RCC 7860 (cell line): ENCODE measurements at regions not wholly inside any gene's neighbourhood (a gene's known extent, or its start where the extent isn't known, plus 50 kb on each side); places are given as distances from the start of the nearest gene placed in this dataset.
A peak's percentile ranks its signal among the peaks of the same experiment; 100 is the strongest.

Experiments used
- DNase-seq: peaks from one replicate; pipeline ENCODE4 v3.0.0-alpha.2; 2015; ENCODE audit warnings: low spot score
- FAIRE-seq: peaks from 2 replicates; lab custom pipeline; 2012; peaks lifted over from hg19 to GRCh38; lab: Jason Lieb, UNC

DNA sequence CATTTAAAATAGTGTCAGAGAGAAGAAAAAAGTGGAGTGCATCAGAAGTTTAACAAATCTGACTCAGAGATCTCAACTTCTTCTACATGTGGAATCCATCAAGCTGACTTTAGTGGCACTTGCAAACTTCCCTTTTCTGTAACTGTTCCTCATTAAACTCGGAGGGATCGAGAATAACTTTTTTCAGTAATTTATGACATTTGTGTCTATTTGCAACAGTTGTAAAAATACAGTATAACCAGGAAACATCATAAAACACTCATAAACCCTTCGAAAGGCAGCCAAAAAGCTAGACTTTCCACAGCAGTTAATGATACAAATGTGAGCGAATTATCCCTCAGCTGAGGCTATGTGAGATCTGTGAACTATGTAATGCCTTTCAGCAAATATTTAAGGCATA lies 1936.8 kb upstream of the SEL1L start:
- FAIRE-seq: no peak

DNA sequence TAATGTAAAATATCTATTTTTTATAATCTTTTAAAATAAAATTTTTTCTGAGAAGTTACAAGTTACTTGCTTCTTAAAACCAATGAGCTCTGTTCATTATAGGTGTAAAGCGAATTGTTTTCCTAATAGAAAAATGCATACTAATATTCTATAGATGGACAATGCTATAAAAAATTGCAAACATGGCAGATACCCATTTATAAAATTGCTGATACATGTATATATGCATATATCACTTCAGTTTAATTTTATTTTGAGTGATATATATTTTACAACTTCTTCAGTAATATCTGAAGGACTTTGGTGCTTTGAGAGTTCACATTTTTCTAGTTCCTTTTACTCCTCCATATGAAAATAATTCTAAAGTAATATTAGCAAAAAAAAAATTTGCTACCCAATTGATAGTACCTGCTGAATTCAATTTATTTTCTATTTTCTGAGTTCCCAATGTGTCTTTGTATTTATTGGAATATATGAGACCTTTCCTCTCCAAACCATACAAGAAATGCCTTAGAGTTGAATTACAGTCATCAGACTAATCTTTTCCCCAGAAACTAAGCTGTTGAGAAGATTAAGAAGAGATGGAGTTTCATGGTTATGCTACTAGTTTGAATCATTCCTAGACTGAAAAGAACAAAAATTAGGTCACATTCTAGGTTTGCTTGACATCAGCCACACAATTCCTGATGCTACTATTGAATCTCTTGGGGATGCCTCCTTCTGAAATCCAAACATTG lies 1937.5 kb upstream of the SEL1L start:
- no peak for FAIRE-seq
- no peak for DNase-seq

More for the DNA sequence above, 1936.8 kb upstream of the SEL1L start:
- DNase-seq: no peak

DNA sequence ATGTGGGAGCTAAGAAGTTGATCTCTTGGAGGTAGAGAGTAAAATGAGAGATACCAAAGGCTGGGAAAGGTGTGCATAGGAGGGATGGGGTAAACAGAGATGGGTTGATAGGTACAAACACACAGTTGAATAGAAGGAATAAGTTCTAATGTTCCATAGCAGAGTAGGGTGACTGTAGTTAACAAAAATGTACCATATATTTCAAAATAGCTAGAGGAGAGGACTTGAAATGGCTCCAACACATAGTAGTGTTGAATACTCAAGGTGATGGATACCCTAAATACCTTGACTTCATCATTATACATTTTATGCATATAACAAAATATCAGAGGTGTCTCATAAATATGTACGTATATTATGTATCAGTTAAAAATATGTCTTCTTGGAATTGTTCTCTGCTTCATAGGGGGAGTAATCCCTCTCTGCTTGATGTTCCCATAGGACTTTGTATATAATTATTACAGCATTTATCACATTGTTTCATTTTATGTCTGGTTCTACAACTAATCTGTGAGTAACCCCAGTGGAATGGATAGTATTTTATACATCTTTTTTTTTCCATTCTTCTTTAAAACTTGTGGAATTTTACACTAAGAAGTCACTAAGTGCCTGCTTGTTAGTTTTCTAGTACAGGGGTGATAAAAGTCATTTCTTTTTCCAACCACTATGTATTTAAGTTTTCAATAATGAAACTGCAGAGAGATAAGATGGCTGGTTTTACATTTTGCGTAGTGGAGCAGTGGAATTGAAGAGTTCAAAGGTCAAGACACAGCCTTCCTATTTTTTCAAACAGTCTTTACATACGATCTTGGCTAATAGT lies 1940.0 kb upstream of the SEL1L start:
- FAIRE-seq (no peak), DNase-seq (no peak)

DNA sequence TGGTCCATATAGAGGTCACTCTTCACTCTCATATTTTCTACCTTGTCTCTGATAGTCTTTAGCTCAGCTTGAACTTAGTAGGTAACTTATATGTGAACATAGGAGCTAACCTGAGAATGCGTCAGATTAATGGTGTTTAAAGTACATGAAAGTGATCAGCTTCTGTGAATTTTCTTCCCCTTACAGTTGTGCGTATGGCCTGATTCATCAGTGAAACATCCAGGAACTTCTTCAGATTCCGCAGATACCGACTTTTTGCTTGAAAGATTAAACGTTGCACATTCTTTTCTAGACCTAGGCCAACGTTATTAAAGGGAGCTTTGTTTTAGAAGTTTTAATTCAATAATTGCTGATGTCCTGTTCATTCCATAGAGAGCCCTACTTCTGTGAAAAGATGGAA lies 1945.1 kb upstream of the SEL1L start:
- FAIRE-seq (no peak), DNase-seq (peak; percentile 32)

DNA sequence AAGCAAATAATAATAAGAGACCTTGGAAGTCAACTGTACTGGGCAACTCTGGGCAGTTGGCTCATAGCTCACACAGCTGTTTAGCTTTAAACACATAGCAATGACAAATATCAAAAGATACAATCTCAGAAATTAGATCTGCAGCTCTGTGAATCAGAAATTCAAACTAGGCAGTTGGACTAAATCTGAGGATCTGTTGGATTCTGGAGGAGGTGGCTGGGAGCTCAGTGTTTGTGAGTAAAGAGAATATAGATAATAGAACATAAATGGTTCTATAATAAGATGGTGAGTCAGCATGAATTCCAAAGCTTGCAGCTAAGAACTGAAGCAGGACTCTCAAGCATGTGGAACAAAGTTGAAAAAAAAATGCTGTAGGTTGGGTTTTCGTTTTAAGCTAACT lies 1949.4 kb upstream of the SEL1L start:
- no peak for DNase-seq
- FAIRE-seq: no peak

DNA sequence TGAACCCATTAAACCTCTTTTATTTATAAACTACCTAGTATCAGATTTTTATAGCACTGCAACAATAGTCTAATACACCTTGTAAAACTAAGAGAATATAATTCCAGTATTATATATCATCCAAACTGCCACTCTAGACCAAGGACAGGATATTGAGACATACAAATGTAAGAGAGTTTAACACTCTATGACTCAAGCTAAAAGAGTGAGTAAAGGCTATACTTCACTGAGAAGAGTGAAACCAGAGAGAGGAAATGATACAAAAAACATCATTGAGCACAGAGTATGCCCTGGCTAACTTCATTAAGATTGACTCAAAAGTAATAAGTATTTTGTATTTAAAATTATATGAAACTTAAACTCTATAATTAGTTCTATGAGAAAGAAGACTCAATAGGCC lies 1951.9 kb upstream of the SEL1L start:
- FAIRE-seq: no peak

DNA sequence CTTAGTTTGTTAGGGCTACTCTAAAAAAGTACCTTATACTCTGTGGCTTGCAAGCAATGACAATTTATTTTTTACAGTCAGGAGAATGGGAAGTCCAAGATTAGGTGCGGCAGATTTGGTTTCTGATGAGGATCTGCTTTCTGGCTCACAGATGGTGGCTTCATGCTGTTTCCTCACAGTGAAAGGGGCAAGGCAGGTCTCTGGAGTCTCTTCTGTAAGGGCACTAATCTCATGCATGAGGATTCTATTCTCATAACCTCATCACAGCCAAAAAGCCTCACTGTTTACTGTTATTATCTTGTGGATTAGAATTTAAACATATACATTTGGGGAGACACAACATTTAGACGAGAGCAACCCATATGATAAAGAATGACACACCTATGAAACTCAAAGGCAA lies 1957.4 kb upstream of the SEL1L start:
- no peak for DNase-seq
- no peak for FAIRE-seq

More for the DNA sequence above, 1951.9 kb upstream of the SEL1L start:
- no peak for DNase-seq

DNA sequence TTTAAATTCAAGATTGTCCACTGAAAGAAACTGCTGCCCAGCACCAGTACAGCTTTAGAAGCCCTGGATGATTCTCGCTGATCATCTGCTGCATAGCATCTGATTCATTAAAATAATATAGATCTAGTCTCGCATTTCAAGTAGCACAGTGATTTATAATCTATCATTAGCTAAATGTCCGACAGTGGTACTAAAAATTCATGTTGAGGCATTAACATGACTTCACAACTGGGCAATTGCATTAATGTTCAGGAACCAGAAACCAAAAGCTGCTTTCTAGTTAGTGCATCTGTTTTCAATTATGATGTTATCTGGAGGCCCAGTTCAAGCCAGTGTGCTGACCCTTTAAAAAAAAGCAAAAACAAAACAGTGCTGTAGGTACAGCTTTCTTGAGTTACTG lies 1987.2 kb upstream of the SEL1L start:
- DNase-seq (no peak), FAIRE-seq (no peak)

DNA sequence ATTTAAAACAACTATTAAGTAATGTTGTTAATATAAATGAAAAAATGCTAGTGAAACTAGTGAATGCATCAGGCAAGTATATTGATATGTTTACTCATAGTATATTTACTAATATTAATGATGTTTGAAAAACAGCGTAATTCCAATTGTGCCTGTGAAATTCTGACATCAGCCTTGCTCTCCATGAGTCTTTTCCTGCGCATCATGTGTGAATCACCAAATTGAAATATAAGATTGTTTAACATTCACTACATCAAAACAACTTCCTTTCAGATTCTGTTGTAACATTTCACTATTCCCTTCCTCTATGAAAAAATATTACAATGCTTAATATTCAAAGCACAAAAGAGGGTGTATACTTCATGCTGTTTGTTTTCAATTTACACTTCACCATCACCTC lies 1995.9 kb upstream of the SEL1L start:
- DNase-seq: no peak
- no peak for FAIRE-seq

DNA sequence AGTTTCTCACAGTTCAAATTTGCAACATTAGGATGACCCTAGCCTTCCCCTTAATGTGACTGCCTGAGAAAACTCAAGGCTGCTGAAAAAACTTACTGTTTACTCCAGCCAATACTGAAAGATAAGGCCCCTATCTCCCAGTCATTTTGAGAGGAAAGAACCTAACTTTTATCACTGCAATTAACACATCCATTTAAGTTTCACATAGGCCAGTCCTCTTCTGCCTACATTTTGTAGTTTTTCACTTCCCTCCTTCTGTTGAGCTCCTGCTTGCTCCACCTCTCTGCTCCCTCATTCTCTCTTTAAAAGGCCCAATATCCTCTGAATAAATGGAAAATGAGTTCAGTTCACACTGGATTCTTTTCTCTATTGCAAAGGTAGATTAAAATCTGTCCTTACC lies 1996.2 kb upstream of the FLRT2 start:
- no peak for FAIRE-seq

DNA sequence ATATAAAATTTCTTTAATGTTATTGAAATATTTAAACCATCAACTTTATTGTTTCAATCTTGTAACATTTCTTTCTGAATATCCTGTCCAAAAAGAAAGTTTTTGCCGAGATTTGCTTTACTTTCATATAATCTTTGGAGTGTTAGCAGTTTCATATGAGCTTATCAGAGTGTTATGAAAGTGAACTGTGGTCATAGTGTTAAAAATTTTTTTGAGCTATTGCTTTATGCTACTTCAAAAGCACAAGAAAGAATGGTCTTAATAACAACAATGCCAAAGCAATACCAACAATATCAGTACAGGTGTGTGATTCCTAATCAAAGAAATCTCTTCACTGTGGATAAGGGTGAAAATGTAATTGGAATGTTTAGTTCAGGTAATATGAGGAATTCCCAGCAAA lies 1994.9 kb upstream of the FLRT2 start:
- no peak for FAIRE-seq

More for the DNA sequence above, 1996.2 kb upstream of the FLRT2 start:
- no peak for DNase-seq

DNA sequence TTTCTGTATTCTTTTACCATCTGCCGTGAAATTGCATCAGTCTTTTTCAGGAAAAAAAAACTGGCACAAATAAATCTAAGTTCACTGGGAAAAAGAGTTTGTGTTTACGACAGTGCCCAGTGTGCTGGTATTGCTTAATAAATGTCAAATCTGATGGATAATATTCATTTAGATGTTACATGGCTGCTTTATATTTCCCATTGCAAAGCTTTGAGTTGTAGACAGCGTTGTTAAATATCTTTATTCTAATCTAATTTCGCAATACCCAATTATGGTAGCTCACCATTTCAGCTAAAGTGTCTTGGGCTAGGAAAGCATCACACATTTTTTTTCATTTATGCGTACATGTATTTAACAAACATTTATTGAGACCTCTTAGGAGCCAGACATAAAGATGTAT lies 1994.5 kb upstream of the FLRT2 start:
- DNase-seq (no peak), FAIRE-seq (no peak)

More for the DNA sequence above, 1994.9 kb upstream of the FLRT2 start:
- no peak for DNase-seq

DNA sequence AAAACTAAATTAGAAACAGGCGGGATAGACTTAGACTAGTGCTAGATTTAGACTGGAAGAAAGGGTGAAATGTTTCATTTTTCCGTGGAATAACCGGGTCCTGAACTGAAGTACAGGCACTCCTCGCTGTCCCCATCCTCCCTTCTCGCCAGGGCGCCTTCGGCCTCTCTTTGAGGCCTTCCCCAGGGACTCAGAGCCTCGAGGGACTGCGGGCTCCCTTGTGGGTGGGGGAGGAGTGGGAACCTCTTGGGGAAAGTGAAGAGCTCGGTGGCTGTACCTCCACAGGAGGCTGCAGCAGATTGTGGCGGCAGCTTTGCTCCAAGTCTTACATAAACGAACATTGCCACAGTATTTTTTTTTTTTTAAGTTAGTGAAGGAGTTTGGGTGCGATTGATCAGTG lies 1988.8 kb upstream of the FLRT2 start:
- FAIRE-seq (no peak), DNase-seq (no peak)

DNA sequence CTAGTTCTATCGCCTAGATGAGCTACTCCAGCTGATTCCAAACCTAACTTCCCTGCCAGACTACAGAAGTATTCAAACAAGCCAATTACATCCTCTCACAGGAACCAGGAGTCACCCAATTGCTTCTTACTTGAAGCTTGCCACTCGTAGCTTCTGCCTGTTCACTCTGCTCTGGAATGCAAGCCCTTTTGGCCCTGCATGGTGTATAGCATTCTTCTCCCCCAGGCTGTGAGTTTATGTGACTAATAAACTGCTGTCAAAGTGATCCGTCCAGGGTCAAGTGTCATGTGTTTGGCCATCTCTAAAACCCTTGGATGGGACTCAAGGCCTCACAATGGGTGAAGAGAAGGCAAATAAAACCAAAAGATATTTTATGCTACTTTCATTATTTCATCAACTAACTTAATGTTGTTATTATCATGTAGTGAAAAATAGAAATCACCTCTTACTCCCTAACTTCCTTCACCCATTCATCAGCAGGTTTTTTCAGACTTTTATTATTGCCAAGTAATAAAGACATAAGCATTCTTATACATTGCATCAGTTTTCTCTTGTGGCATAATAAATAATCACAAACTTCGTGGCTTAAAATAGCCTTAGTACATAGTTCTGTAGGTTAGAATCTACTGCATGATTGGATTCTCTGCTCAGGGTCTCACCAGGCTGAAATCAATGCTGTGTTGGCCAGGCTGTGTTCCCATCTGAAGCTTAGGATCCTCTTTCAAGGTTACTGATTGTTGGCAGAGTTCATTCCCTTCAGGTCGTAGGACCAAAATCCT lies 1981.7 kb upstream of the FLRT2 start:
- no peak for FAIRE-seq

DNA sequence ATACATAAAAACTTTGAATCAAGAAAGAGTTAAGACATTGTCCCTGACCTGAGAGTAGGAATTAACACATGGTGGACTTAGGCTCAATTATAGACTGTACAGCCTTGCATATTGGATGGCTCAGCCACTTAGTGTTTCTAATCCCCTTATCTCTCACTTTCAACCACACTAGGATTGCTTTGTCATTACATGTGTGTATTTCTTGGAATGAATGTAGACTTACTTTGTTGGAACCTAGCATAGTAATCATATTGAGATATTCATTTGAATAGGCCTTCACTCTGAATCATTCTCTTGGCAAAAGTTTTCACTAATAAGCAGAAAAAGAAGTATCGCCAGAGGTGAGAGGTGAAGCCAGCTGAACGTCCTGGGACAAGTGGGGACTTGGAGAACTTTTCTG lies 1973.9 kb upstream of the FLRT2 start:
- no peak for DNase-seq
- no peak for FAIRE-seq

More for the DNA sequence above, 1981.7 kb upstream of the FLRT2 start:
- no peak for DNase-seq

DNA sequence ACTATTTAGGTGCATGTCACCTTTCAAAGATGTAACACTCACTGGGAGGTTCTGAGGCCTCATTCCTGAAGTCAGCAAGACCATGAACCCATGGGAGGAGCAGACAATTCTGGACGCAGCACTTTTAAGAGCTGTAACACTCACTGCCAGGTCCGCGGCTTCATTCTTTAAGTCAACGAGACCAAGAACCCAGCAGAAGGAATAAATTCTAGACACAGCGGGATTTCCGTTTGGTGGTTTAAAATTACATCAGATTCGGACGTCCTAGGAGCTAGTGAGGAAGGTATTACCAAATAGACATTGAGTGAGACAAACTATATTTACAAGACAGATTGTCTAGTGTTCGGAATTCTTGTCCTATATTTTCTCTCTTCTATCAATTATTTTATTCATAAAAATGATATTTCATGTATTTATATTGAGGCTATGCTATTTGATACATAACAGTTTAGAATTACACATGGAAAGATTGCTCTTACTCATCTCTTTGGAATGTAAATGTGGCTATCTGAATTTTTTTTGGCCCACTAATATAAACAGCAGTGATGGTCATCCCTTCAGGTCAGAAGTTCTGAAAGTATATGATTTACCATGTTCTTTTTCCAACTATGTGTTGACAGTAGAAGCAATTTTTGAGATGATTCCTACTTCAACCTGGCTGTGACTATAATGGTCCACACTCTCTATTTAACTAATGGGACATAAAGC lies 1973.0 kb upstream of the FLRT2 start:
- FAIRE-seq (peak; percentile 84), DNase-seq (peak; percentile 69)

DNA sequence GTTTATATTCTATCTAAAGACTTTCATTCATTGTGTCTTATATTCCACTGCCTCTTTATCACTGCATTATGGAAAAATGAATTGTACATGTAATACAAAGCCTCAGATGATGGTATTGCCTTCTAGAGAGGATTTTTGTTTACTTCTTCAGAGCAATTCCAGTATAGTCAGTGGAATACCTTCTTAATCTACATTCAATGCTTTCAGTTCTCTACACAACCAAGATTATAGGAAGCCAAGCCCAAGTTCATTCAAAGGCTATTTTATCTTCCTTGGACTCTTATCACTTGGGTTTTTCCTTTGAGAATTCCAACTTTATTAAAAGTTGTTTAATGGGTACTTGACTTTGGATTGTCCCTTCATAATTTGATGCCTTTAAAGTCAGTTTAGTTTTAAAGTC lies 1971.0 kb upstream of the FLRT2 start:
- FAIRE-seq (no peak), DNase-seq (no peak)

DNA sequence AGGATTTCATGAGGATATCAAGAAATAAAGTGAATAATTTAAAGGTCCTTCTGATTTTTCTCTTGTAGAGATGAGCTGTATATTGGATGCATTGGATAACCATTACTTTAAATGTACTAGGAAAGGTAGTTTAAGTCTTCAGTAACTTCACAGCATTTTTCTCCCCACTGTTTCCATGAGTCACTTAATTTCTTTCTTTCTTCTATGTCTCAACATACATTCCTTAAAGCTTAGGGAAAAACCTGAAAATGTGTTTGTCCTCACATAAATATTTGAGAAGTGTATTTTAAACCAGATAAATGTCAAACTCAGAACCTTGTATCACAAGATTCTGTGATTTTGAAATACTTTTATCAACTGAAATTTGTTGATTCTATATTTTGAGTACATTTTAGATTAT lies 1970.2 kb upstream of the FLRT2 start:
- DNase-seq (peak; percentile 8), FAIRE-seq (no peak)

DNA sequence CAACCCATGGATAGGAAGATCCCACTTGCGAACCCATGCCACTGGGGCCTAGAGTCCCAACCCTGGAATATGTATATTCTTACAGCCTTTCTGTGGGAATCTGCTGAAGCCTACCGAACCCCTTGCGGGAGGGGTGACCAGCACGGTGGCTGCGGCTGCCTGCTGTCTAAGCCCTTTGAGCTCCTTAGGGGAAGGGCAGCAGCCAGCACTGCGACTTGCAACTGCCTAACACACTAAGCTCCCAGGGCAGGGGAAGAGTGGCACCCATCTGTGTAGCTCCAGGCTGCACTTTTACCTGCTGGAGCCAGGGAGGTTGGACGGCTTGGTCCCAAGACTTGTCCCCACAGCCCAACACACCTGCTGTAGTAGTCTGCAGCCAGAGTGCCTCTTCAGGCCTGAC lies 1968.7 kb upstream of the FLRT2 start:
- no peak for FAIRE-seq
- DNase-seq: no peak

DNA sequence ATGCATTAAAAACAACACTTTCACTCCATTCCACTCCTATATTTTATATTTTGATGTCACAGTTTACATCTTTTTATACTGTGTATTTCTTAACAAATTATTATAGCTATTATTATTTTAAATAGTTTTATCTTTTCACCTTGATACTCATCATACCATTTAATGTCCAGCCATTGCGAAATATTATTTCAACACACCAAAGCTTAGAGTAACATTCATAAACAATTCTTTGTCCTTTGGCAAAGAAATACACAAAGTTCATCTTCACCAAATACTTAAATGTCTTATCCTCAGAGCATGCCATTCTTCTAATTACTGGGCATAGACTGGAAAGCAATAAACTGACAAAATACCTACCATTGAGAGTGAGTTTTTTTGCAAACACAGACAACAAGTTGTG lies 1963.4 kb upstream of the FLRT2 start:
- DNase-seq: no peak
- FAIRE-seq: no peak

DNA sequence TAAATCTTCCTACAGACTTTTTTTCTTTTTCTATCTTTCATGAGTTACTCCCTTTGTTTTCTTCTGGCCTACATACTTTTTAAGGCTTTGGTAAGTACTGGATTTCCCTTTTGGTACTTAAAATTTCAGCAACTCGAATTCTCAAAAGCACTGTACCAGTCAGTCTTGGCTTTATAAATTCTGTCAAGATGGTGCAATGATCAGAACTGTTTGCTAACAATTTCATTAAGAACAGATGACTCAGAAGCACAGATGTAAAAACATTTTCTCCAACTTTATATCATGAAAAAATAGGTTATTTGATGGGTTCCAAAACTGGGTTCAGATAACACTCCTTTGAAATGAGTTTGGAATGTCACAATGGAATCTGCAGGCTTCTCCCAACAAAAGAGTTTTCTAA lies 1961.8 kb upstream of the FLRT2 start:
- DNase-seq (no peak), FAIRE-seq (no peak)
